ENCODE measurements at regions not wholly inside any gene's neighbourhood (a gene's known extent, or its start where the extent isn't known, plus 50 kb on each side); places are given as distances from the start of the nearest gene placed in this dataset.

DNA sequence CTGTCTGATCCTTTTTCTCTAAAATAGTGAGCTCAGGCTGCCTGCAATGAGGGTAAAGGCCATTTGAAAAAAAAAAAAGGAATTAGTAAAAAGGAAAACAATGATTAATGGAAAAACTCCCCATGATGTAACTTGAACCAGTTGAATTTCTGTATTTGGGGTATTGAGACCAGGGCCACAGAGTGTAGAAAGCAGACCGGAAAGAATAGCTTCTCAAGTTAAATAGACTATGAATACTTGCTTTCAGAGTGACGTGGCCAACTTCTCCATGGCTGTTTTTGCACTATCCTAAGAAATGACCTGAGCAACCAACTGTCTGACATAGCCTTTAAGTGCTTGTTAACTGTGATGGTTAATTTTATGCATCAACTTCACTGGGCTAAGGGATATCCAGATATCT is 222.1 kb upstream of the INTU start:
- no peak for DNase-seq
- ATAC-seq (replicated peaks in 1 of 2) = no peak
- Mint-ChIP-seq H3K4me1 (ENCODE audit: low read depth) (no peaks in the 10 kb centered on the region), H3K27me3 (ENCODE audit: low read depth) (no peaks in the 10 kb centered on the region), H3K4me3 (no peak overlapping the region), H3K36me3 (ENCODE audit: insufficient read depth in 2 of 2) (peaks cover 0 to 2% of the 10 kb centered on the region in 2 donors), H3K9me3 (peaks cover 4% of the 10 kb centered on the region in 2 donors), H3K27ac (no peak overlapping the region)

DNA sequence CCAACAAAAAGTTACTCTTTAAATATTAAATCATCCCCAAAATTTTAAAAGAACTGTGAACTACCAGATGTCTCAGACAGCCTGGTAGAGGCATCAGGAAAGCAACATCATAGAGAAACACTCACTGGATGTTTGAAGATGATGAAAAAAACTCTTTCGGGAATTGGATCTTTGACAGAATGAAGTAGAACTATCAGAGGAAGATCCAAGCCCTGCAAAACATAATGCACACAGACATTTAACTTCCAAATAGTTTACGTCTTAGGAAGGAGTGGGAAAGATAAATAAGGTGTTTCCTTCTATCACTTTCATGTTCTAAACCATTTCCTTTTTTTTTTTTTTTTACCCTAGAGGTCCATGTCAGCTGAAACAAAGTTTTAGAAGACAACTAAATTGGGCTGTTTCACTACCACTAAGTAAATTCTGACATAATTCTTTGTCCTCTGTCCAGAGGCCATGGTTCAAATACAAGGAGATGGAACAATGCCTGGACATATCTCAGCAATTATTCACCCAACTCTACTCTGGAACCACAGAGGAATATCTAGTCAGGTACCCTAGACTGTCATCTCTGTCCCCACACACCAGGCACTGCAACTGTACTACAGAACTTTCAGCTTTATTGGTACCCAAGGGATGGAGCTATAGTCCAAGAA is 217.7 kb upstream of the INTU start:
- Mint-ChIP-seq H3K27me3 (ENCODE audit: low read depth) (no peaks in the 10 kb centered on the region), H3K36me3 (ENCODE audit: insufficient read depth in 2 of 2) (no peaks in the 10 kb centered on the region), H3K4me1 (ENCODE audit: low read depth) (no peaks in the 10 kb centered on the region), H3K4me3 (no peak overlapping the region), H3K9me3 (peaks cover 0 to 2% of the 10 kb centered on the region in 2 donors), H3K27ac (no peak overlapping the region)
- no peak for DNase-seq
- ATAC-seq (replicated peaks in 1 of 2) = no peak

DNA sequence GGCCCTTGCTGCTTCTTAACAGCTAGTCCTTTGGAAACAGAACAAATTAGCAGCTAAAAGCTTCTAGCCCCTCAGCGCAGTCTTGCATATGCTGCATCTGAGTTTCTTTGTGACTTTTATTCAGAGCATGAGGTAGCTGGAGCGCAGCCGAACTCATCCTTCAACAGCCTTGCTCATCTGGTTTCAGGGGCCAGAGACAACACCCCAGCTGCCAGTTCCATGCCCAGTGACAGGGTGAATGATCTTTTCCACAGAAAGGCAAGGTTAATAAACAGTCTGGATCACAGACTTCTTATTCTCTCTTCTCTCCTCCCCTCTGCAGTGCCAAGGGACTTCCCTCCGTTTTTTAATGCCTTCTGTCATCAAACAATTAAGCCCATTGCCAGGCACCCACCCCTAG is 216.6 kb upstream of the INTU start:
- no peaks in the 10 kb centered on the region for H3K27me3 Mint-ChIP-seq (ENCODE audit: low read depth)
- H3K9me3 Mint-ChIP-seq = peaks cover 0 to 2% of the 10 kb centered on the region in 2 donors
- no peak for ATAC-seq (replicated peaks in 1 of 2)
- no peak overlapping the region for H3K4me3 Mint-ChIP-seq
- no peaks in the 10 kb centered on the region for H3K4me1 Mint-ChIP-seq (ENCODE audit: low read depth)
- H3K27ac Mint-ChIP-seq = no peak overlapping the region
- DNase-seq = no peak
- H3K36me3 Mint-ChIP-seq (ENCODE audit: insufficient read depth in 2 of 2) = no peaks in the 10 kb centered on the region

DNA sequence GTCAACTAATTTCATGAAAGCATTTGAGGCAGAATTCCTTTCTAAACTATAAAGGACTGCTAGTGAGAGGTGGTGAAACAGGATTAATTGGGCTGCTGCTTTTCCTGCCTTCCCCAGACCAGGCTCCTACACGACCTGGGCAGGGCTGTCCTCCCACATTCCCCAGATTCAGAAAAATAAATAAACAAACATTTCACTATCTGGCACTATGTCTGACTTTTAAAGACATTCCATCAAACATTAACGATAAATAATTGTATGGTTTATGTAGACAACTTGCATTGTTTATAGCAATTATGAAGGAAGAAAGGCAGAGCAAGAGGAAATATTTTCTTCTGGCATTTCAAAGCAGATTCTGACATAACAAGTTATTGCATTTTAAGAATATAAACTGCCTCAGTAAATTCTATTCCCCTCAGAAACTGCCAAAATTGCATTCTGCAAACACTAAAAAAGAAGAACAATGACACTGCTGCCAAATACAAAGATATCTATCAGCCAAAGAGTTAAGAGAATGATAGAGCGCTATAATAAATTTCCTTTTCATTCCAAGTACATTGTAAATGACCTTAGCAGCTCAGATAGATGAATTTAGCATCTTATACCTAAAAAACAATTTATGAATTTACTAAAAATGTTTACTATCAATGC is 214.7 kb upstream of the INTU start:
- DNase-seq (no peak), ATAC-seq (replicated peaks in 1 of 2) (no peak)
- H3K4me1 Mint-ChIP-seq (ENCODE audit: low read depth) = no peaks in the 10 kb centered on the region
- no peaks in the 10 kb centered on the region for H3K36me3 Mint-ChIP-seq (ENCODE audit: insufficient read depth in 2 of 2)
- no peaks in the 10 kb centered on the region for H3K27me3 Mint-ChIP-seq (ENCODE audit: low read depth)
- no peak overlapping the region for H3K4me3 Mint-ChIP-seq
- no peak overlapping the region for H3K27ac Mint-ChIP-seq
- H3K9me3 Mint-ChIP-seq = no peaks in the 10 kb centered on the region

DNA sequence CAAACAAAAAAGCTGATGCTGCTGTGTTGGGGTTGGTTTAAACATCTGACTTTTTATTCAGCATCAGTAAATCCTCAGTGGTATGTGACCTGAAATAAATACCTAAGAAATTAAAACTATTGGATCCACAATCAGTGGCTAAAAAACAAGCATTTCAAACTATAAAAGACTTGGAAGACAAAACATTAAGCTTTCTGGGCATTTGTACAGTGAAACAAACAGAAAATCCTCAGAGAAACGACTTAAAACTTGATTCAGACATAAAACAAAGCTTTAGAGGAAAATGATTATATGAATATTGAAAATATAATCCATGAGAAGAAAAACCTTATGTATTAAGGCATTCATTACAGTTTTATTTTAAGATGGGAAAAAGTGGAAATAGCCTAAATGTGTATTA is 213.3 kb upstream of the INTU start:
- no peaks in the 10 kb centered on the region for H3K9me3 Mint-ChIP-seq
- no peak for ATAC-seq (replicated peaks in 1 of 2)

DNA sequence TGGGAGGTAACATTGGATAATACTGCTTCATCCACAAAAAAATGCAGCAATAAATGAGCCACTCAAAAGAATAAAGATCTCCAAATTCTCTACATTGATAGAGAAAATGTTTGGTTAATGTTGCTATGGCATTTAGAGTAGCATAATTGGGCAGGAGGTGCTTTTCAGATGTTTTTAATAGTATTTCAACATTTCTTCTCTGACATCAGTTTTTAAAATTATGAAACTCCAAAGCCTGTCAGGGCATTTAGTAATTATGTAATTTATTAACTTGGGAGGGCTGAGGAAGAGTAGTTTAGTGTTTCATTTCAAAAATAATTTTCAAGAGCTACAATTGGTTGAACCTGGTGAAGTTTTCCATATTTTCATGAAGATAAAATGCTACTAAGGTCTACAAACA is 211.3 kb upstream of the INTU start:
- peaks cover 0 to 2% of the 10 kb centered on the region in 2 donors for H3K9me3 Mint-ChIP-seq
- H3K27ac Mint-ChIP-seq = no peak overlapping the region
- ATAC-seq (replicated peaks in 1 of 2) (no peak), DNase-seq (no peak)
- no peak overlapping the region for H3K4me3 Mint-ChIP-seq
- no peaks in the 10 kb centered on the region for H3K4me1 Mint-ChIP-seq (ENCODE audit: low read depth)
- H3K27me3 Mint-ChIP-seq (ENCODE audit: low read depth) = no peaks in the 10 kb centered on the region
- H3K36me3 Mint-ChIP-seq (ENCODE audit: insufficient read depth in 2 of 2) = no peaks in the 10 kb centered on the region

More for the DNA sequence above, 213.3 kb upstream of the INTU start:
- Mint-ChIP-seq H3K4me1 (ENCODE audit: low read depth) (no peaks in the 10 kb centered on the region), H3K27ac (no peak overlapping the region), H3K4me3 (no peak overlapping the region), H3K36me3 (ENCODE audit: insufficient read depth in 2 of 2) (no peaks in the 10 kb centered on the region), H3K27me3 (ENCODE audit: low read depth) (no peaks in the 10 kb centered on the region)
- no peak for DNase-seq

DNA sequence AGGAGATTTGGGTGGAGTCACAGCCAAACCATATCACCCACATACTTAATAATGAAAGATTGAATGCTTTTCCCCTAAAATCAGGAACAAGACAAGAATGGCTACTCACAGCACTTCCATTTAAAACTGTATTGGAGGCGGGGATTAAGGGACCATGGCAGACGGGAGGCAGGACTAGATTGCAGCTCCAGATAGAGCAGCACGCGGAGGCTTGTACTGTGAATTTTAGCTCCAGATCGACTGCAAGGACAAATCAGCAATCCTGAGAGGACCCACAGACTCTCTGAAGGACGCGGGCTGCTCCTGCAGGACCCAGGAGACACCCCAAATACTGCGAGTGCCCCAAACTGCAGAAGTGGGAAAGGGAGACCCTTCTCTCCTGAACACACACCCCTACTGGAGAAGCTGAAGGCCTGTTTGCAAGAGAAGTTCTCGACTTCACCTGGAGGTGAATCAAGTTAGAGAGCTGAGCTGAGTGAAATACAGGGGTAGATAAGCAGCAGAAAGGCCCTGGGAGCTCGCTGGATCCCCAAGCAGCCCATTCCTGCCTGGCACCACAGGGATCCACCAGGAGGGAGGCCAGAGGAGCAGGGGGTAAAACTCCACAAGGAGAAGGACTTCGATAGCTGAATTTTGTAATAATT is 207.4 kb upstream of the INTU start:
- Mint-ChIP-seq H3K4me1 (ENCODE audit: low read depth) (no peaks in the 10 kb centered on the region), H3K36me3 (ENCODE audit: insufficient read depth in 2 of 2) (no peaks in the 10 kb centered on the region), H3K4me3 (no peak overlapping the region), H3K27me3 (ENCODE audit: low read depth) (no peaks in the 10 kb centered on the region), H3K9me3 (peaks cover 0 to 4% of the 10 kb centered on the region in 2 donors), H3K27ac (no peak overlapping the region)
- DNase-seq = no peak
- ATAC-seq (replicated peaks in 1 of 2) = no peak

DNA sequence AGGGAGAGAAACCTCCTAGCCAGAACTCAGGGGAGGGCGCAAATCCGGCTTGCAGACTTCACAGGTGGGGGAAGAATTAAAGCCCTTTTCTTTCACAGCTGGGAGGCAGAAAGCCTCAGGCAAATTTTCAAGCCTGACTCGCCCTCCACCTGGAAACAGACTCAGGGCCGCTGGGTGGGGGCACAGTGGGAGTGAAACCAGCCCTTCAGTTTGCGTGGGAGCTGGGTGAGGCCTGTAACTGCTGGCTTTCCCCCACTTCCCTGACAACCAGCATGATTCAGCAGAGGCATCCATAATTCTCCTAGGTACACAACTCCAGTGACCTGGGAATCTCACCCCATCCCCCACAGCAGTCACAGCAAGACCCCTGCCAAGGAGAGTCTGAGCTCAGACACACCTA is 206.9 kb upstream of the INTU start:
- no peak for DNase-seq
- Mint-ChIP-seq H3K4me1 (ENCODE audit: low read depth) (no peaks in the 10 kb centered on the region), H3K9me3 (peaks cover 0 to 4% of the 10 kb centered on the region in 2 donors), H3K27me3 (ENCODE audit: low read depth) (no peaks in the 10 kb centered on the region), H3K36me3 (ENCODE audit: insufficient read depth in 2 of 2) (no peaks in the 10 kb centered on the region), H3K4me3 (no peak overlapping the region), H3K27ac (no peak overlapping the region)
- no peak for ATAC-seq (replicated peaks in 1 of 2)

DNA sequence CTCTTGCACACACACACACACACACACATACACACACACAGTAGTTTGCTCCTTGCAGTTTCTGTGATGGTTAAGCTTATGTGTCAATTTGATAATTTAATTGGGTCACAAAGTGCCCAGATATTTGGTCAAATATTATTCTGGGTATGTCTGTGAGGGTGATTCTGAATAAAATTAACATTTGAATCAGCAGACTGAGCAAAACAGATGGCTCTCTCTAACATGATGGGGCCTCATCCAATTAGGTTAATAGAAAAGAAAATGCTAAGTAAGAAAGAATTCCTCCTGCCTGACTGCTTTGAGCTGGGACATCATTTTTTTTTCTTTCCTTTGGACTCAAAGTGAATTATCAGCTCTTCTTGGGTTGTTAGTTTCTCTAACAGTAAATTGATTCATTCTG is 191.2 kb upstream of the INTU start:
- Mint-ChIP-seq H3K4me1 (ENCODE audit: low read depth) (no peaks in the 10 kb centered on the region), H3K27ac (no peak overlapping the region), H3K4me3 (no peak overlapping the region), H3K9me3 (peaks cover 2% of the 10 kb centered on the region in 2 donors), H3K36me3 (ENCODE audit: insufficient read depth in 2 of 2) (no peaks in the 10 kb centered on the region), H3K27me3 (ENCODE audit: low read depth) (no peaks in the 10 kb centered on the region)
- no peak for ATAC-seq (replicated peaks in 1 of 2)
- DNase-seq = no peak

DNA sequence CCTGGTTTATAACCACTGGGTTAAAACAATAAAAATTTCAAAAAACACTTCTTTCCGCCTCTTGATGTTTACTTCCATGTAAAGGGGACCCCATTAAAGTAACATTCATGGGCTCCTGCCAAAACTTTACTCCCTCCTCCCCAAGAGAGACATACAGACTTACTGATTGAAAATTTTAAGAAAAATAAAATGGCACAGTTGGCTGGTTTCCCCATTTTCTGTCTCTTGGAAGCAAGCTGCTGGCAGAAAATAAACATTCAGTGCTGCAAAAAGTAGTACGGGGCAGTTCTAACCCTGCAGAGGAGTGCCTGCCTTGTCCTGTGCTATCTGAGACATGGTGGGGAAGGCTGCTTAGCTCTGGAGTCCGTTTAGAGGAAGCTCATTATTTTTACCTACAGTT is 187.3 kb upstream of the INTU start:
- Mint-ChIP-seq H3K36me3 (ENCODE audit: insufficient read depth in 2 of 2) (no peaks in the 10 kb centered on the region), H3K27me3 (ENCODE audit: low read depth) (no peaks in the 10 kb centered on the region), H3K4me1 (ENCODE audit: low read depth) (no peaks in the 10 kb centered on the region), H3K27ac (no peak overlapping the region), H3K9me3 (no peaks in the 10 kb centered on the region), H3K4me3 (no peak overlapping the region)
- no peak for DNase-seq
- ATAC-seq (replicated peaks in 1 of 2) = no peak

DNA sequence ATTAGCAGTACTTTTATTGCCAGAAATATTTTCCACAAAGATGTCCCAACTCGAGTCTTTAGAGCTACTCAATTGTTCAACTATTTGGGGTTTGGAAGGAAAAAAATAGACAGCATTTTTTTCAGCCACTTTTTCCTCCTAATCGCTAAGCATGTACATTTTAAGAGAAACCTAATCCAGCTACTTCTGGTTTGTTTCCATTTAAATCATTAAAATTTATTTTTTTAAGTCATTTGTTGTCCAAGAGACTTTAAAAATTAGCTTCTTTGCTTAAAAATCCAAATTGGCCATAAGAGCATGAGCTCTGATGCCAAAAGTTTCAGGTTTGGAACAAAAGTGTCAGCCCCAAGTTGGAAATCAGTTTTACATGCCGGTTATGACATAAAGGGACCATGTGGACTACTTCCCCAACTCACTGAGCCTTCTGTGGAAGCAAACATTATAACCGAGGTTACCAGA is 186.3 kb upstream of the INTU start:
- no peak overlapping the region for H3K27ac Mint-ChIP-seq
- no peaks in the 10 kb centered on the region for H3K36me3 Mint-ChIP-seq (ENCODE audit: insufficient read depth in 2 of 2)
- no peak for DNase-seq
- peaks cover 0 to 1% of the 10 kb centered on the region in 2 donors for H3K9me3 Mint-ChIP-seq
- no peaks in the 10 kb centered on the region for H3K4me1 Mint-ChIP-seq (ENCODE audit: low read depth)
- no peaks in the 10 kb centered on the region for H3K27me3 Mint-ChIP-seq (ENCODE audit: low read depth)
- no peak overlapping the region for H3K4me3 Mint-ChIP-seq
- no peak for ATAC-seq (replicated peaks in 1 of 2)

DNA sequence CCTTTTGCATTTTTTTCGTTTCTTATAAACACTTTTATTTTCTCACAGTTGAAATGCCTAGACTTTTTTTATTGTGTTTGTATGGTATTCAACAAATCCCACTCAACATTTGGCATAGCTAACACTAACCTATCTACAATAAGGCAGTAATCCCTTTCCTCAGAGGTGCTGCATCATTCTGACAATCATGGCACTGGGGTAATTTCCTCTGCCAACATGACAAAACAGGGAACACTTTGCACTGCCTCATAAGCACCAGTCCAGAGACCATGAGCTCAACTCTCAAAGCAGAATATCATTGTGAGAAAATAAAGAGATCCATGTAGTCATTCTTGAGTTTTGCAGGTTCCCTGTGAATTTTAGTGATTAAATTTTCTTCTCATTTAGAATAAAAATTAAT is 183.8 kb upstream of the INTU start:
- peaks cover 0 to 1% of the 10 kb centered on the region in 2 donors for H3K9me3 Mint-ChIP-seq
- DNase-seq = no peak
- no peak overlapping the region for H3K27ac Mint-ChIP-seq
- no peaks in the 10 kb centered on the region for H3K36me3 Mint-ChIP-seq (ENCODE audit: insufficient read depth in 2 of 2)
- no peak overlapping the region for H3K4me3 Mint-ChIP-seq
- H3K4me1 Mint-ChIP-seq (ENCODE audit: low read depth) = no peaks in the 10 kb centered on the region
- no peak for ATAC-seq (replicated peaks in 1 of 2)
- no peaks in the 10 kb centered on the region for H3K27me3 Mint-ChIP-seq (ENCODE audit: low read depth)

DNA sequence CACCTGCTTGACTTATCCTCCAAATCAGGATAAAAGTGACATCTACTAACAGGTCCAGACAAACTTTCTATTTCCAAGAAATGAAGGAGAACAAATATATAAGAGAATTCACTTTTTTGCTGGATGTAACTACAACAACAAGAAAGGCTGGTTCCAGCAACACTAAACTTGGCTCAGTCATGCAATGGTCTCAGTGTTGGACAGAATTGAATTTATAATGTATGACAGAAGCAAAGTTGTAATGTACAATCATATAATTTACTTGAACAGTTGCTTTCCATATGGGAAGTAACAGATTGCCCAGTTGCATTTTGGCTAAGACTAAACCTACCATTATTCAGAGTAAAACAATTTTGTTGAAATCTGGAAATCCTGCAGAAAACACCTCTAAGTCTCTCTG is 183.3 kb upstream of the INTU start:
- Mint-ChIP-seq H3K4me1 (ENCODE audit: low read depth) (no peaks in the 10 kb centered on the region), H3K4me3 (no peak overlapping the region), H3K27ac (no peak overlapping the region), H3K27me3 (ENCODE audit: low read depth) (no peaks in the 10 kb centered on the region), H3K9me3 (peaks cover 0 to 1% of the 10 kb centered on the region in 2 donors), H3K36me3 (ENCODE audit: insufficient read depth in 2 of 2) (no peaks in the 10 kb centered on the region)
- DNase-seq (no peak), ATAC-seq (replicated peaks in 1 of 2) (no peak)

Data from activated T-cell treated with anti-CD3 and anti-CD28 coated beads, Interleukin-2, amount 50 U/mL, for 72 hours (primary cell).